OCI-LY3 (cell line): ENCODE measurements at regions not wholly inside any gene's neighbourhood (a gene's known extent, or its start where the extent isn't known, plus 50 kb on each side); places are given as distances from the start of the nearest gene placed in this dataset.

ENCODE experiments used
- CTCF ChIP-seq: fragments of 200-600, 300-600 bp; sonication (generic); IDR thresholded peaks from 2 replicates; pipeline ENCODE4 v1.5.1; 2014; ENCODE audit warnings: antibody characterized with exemption, low read length, low read depth
- EZH2phosphoT487 ChIP-seq: fragments of 200-600 bp; shearing (Covaris generic); IDR thresholded peaks from 2 replicates; pipeline ENCODE4 v1.6.1; 2018; ENCODE audit warnings: antibody characterized with exemption, mixed run types, low read depth

- TF ChIP-seq CTCF (no peak), EZH2phosphoT487 (no peak)
These were observed 1352.4 kb downstream of the ARAP2 start for GRCh38 chr4:34891892-34892291.
